ENCODE measurements at regions not wholly inside any gene's neighbourhood (a gene's known extent, or its start where the extent isn't known, plus 50 kb on each side); places are given as distances from the start of the nearest gene placed in this dataset.

DNA sequence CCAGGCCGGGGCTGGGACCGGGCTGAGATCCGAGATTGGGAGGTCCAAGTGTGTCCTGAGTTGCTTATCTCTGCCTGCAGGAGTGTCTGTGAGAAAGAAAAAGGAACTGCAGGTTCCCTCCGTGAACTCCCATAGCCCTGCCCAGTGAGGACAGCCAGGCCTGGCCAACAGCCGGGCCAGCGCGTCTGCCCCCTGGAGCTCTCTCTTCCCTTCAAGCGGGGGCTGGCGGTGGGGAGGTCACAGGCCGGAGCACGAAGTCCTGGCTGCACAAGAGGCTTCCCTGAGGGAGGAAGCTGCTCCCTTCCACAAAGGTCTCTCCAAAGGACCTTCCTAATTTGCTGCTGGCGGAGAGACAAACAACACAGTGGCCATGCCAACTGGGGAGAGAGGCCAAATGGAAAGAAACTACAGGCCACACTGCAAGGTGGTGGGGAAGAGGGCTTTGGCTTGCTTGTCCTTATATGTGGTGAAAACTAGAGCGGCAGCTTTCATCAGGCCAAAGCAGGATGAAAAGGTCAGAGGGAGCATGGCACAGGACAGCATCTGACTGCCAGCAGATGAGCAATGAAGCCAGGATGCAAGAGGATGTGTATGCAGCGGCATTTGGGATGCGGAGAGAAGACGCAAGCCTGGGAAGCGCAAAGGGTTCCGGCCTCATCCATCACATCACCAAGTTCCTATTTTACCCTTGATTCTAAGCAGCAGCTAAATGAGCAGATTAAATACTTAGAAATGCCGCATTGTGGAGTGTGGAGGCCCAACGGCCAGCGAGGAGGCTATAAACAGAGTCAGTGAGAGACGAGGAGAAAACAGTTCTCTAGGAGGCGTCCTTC lies 260.0 kb downstream of the ERMARD start:
- Histone ChIP-seq H3K9me3 (peaks cover 0 to 6% (median 0%) of the 10 kb centered on the region in 12 donors), H3K4me1 (peaks cover 0 to 24% (median 16%) of the 10 kb centered on the region in 12 donors), H3K27ac (peak overlapping the region; percentile 1 to 86 (median 53)), H3K4me3 (no peak overlapping the region), H3K27me3 (peaks cover 0 to 4% (median 0%) of the 10 kb centered on the region in 9 donors), H3K36me3 (no peaks in the 10 kb centered on the region)
- DNase-seq (peak; percentile 56 to 90 (median 79)), ATAC-seq (peak; percentile 94 to 96 (median 95))
- WGBS, 4 donors: 36 to 55% (median 48%) methylated on average over 18 to 23 of the region's 23 CpGs
- TF ChIP-seq, protein P1, sequence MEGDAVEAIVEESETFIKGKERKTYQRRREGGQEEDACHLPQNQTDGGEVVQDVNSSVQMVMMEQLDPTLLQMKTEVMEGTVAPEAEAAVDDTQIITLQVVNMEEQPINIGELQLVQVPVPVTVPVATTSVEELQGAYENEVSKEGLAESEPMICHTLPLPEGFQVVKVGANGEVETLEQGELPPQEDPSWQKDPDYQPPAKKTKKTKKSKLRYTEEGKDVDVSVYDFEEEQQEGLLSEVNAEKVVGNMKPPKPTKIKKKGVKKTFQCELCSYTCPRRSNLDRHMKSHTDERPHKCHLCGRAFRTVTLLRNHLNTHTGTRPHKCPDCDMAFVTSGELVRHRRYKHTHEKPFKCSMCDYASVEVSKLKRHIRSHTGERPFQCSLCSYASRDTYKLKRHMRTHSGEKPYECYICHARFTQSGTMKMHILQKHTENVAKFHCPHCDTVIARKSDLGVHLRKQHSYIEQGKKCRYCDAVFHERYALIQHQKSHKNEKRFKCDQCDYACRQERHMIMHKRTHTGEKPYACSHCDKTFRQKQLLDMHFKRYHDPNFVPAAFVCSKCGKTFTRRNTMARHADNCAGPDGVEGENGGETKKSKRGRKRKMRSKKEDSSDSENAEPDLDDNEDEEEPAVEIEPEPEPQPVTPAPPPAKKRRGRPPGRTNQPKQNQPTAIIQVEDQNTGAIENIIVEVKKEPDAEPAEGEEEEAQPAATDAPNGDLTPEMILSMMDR (IDR thresholded peaks at IDR 0.05): peak in 3 of 12 donors; percentile 8 to 27 (median 12)
- no peak for TF ChIP-seq POLR2A (IDR thresholded peaks at IDR 0.05)
- intact Hi-C loops (cut with DNase I): loop anchor here in 1 of 10 donors (1.0 kb wide), 1 partner anchor 32 kb away; no protein-coding TSS in a partner anchor

DNA sequence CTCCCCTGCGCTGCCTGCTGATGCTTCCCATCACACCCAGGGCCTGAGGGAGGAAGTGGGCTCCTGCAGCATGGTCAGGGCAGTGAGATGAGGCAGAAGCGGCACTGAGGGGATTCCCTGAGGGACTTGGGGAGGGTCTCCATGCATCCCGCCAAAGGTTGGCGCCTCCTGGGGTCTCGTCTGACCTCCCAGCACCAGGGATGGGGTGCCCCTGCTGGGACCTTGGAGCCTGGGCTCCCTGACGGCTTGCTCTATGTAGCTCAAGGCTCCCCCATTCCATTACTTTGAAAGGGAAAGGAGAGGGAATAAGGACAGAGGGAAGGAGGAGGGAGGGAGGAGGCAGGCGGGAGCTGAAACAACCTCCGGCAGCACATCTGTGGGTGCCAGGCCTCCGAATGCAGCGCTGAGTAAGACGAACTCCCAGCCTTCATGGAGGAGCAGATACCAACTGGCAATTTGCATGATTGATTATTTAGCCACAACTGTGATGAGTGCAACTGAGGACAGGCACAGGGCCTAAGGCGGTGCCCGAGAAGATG lies 259.3 kb downstream of the ERMARD start:
- Histone ChIP-seq H3K4me1 (peaks cover 0 to 27% (median 16%) of the 10 kb centered on the region in 12 donors), H3K36me3 (no peaks in the 10 kb centered on the region), H3K27ac (peak overlapping the region in 11 of 12 donors; percentile 18 to 86 (median 62)), H3K4me3 (no peak overlapping the region), H3K27me3 (peaks cover 0 to 4% (median 0%) of the 10 kb centered on the region in 9 donors), H3K9me3 (peaks cover 0 to 6% (median 0%) of the 10 kb centered on the region in 12 donors)
- 62 to 78% (median 67%) methylated on average over 12 to 13 of the region's 13 CpGs for WGBS, 4 donors
- TF ChIP-seq, protein P1 (IDR thresholded peaks at IDR 0.05): no peak
- ATAC-seq: peak in 1 of 4 donors; percentile 4
- DNase-seq: no peak
- intact Hi-C loops (cut with DNase I): loop anchor here in 1 of 10 donors (1.0 kb wide), 1 partner anchor 33 kb away; no protein-coding TSS in a partner anchor

DNA sequence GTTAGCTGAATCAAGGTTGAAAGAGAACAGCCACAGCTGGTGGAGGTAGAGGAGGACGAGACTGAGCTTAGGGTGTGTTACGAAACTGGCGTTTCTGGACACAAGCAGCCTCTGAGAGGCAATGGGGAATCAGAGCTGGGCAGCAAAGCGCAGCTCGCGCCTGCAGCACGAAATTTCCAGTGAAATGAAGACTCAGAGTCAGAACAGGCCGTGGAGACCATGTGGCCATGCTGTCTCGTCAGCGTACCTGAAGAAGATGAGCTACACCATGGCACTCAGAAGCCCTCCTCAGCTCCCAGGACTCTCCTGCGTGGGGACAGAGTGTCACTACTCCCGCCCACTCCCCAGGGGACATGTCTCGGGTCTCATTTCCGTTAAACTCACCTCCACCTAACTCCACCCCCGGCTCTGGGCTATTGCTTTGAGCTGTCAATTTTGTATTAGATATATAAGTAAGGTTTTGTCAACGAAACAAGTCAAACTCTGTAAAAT lies 256.9 kb downstream of the ERMARD start:
- H3K36me3 ChIP-seq: no peaks in the 10 kb centered on the region
- H3K27ac ChIP-seq: no peak overlapping the region
- H3K4me3 ChIP-seq: no peak overlapping the region
- peaks cover 0 to 28% (median 16%) of the 10 kb centered on the region in 12 donors for H3K4me1 ChIP-seq
- H3K27me3 ChIP-seq: no peaks in the 10 kb centered on the region
- intact Hi-C loops (cut with DNase I): no loop called here
- WGBS, 4 donors: 89 to 94% (median 91%) methylated on average over 16 of the region's 16 CpGs
- no peak for TF ChIP-seq POLR2A (IDR thresholded peaks at IDR 0.05)
- TF ChIP-seq, protein P1 (IDR thresholded peaks at IDR 0.05): no peak
- H3K9me3 ChIP-seq: peaks cover 0 to 11% (median 0%) of the 10 kb centered on the region in 12 donors
- no peak for ATAC-seq
- DNase-seq: peak in 1 of 5 donors; percentile 17
